Testis (tissue), 2 donors: ENCODE measurements at regions not wholly inside any gene's neighbourhood (a gene's known extent, or its start where the extent isn't known, plus 50 kb on each side); places are given as distances from the start of the nearest gene placed in this dataset.

ENCODE experiments used
- CTCF ChIP-seq, 3 experiments: fragments of 450-650 bp in 2 of 3; fragments of 200-600 bp in 1 of 3; sonication (generic) in 1 of 3; IDR thresholded peaks; one replicate each; pipeline ENCODE4 v1.5.1; 2016 to 2019; ENCODE audit warnings: antibody characterized with exemption in 3 of 3, mild to moderate bottlenecking in 2 of 3, moderate library complexity in 1 of 3
- POLR2A ChIP-seq: fragments of 450-650 bp; IDR thresholded peaks from one replicate; pipeline ENCODE4 v1.6.1; 2017; ENCODE audit warnings: antibody characterized with exemption, mild to moderate bottlenecking, moderate library complexity

GRCh38 chrX:14274691-14275090 lies 245.0 kb upstream of the GEMIN8 start:
- no peak for TF ChIP-seq CTCF (IDR thresholded peaks at IDR 0.05)
- TF ChIP-seq POLR2A = no peak
